Nephron progenitor cell (in vitro differentiated cells): ENCODE measurements at regions not wholly inside any gene's neighbourhood (a gene's known extent, or its start where the extent isn't known, plus 50 kb on each side); places are given as distances from the start of the nearest gene placed in this dataset.

Source experiments
- DNase-seq: peaks from one replicate; pipeline ENCODE4 v3.0.0; 2021
- H3K27ac Mint-ChIP-seq: 2 replicates; pipeline ENCODE4 v1.8.0; 2021; ENCODE audit warnings: mild to moderate bottlenecking, moderate library complexity, mixed read lengths
- H3K27me3 Mint-ChIP-seq: 2 replicates; pipeline ENCODE4 v1.8.0; 2021; ENCODE audit warnings: mild to moderate bottlenecking, low read depth, mixed read lengths; ENCODE audit not compliant: poor library complexity
- H3K36me3 Mint-ChIP-seq: 2 replicates; pipeline ENCODE4 v1.8.0; 2021; ENCODE audit warnings: low read depth, mixed read lengths
- H3K4me1 Mint-ChIP-seq: 2 replicates; pipeline ENCODE4 v1.8.0; 2021; ENCODE audit warnings: mixed read lengths
- H3K4me3 Mint-ChIP-seq: 2 replicates; pipeline ENCODE4 v1.8.0; 2021; ENCODE audit warnings: mild to moderate bottlenecking, moderate library complexity, mixed read lengths
- H3K9me3 Mint-ChIP-seq: 2 replicates; pipeline ENCODE4 v1.8.0; 2021; ENCODE audit warnings: mild to moderate bottlenecking, moderate library complexity, mixed read lengths
- CTCF ChIP-seq: fragments of 200-600 bp; sonication (generic); IDR thresholded peaks from 2 replicates; pipeline ENCODE4 v1.5.0; 2021; ENCODE audit warnings: antibody characterized with exemption

- H3K9me3 Mint-ChIP-seq = no peaks in the 10 kb centered on the region
- DNase-seq = no peak
- no peak overlapping the region for H3K27ac Mint-ChIP-seq
- peaks cover 2% of the 10 kb centered on the region for H3K27me3 Mint-ChIP-seq
- no peaks in the 10 kb centered on the region for H3K36me3 Mint-ChIP-seq
- no peak overlapping the region for H3K4me3 Mint-ChIP-seq
- H3K4me1 Mint-ChIP-seq = peaks cover 44% of the 10 kb centered on the region
- TF ChIP-seq CTCF = no peak
Observed at GRCh38 chr5:142421621-142422397, 97.0 kb upstream of the SPRY4 start.

- H3K9me3 Mint-ChIP-seq = no peaks in the 10 kb centered on the region
- H3K4me1 Mint-ChIP-seq = peaks cover 38% of the 10 kb centered on the region
- H3K27me3 Mint-ChIP-seq = peaks cover 2% of the 10 kb centered on the region
- DNase-seq = no peak
- H3K4me3 Mint-ChIP-seq = no peak overlapping the region
- no peak overlapping the region for H3K27ac Mint-ChIP-seq
- H3K36me3 Mint-ChIP-seq = no peaks in the 10 kb centered on the region
- TF ChIP-seq CTCF = no peak
Observed at GRCh38 chr5:142421228-142421617, 96.4 kb upstream of the SPRY4 start.

DNA sequence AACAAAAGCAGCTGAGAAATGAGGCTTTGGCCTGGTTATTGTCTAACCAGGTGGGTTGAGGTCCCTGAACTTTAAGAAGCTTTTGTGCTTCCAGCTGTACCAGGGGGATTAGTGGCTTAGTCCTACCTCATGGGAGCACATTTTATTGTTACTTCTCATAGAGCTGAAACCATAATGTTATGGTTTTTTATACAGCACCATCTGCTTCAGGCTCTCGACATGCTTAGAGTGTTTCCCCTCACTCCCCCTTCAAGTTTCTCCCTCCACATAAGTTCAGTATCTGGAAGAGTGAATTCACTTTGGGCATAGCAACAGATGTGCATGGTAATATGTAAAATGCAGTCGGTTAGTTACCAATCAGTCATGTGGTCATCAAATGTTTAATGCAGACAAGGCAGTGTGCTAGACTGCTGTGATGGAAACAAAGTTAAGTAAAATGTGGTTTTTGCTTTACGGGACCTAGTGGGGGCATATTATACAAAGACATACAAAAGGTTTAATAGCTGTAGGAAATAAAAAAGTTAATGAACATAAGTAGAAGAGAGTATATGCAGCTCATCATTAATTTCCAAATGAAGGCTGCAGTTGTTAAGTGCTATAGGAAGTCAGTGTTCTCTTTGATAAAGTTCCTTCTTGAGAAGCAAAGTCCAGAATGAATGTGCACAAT lies 95.9 kb upstream of the SPRY4 start:
- Mint-ChIP-seq H3K4me1 (peaks cover 33% of the 10 kb centered on the region), H3K4me3 (no peak overlapping the region), H3K27ac (no peak overlapping the region), H3K9me3 (no peaks in the 10 kb centered on the region), H3K36me3 (no peaks in the 10 kb centered on the region), H3K27me3 (no peaks in the 10 kb centered on the region)
- TF ChIP-seq CTCF = no peak
- no peak for DNase-seq

DNA sequence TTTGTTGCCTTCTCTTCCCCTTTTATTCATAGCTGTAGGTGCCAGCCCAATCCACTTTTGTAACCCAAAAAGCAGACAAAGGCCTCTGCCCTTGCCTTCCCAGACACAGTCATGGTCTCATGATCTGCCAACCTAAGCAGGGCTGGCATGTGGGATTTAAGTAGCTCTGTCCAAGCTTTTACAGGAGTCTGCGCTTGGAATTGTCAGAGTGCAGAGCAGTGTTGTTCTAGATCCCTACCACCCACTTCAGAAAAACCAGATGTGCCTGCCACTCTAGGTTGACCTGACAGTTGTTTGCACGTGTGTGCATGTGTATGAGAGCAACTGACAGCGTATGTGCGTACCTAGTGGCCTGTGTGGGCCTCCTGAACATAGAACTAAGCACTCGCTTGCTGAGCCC lies 87.8 kb upstream of the SPRY4 start:
- Mint-ChIP-seq H3K9me3 (no peaks in the 10 kb centered on the region), H3K4me1 (peaks cover 56% of the 10 kb centered on the region), H3K36me3 (peaks cover 4% of the 10 kb centered on the region), H3K27ac (peak overlapping the region; percentile 74), H3K4me3 (no peak overlapping the region), H3K27me3 (peaks cover 6% of the 10 kb centered on the region)
- no peak for TF ChIP-seq CTCF
- no peak for DNase-seq

DNA sequence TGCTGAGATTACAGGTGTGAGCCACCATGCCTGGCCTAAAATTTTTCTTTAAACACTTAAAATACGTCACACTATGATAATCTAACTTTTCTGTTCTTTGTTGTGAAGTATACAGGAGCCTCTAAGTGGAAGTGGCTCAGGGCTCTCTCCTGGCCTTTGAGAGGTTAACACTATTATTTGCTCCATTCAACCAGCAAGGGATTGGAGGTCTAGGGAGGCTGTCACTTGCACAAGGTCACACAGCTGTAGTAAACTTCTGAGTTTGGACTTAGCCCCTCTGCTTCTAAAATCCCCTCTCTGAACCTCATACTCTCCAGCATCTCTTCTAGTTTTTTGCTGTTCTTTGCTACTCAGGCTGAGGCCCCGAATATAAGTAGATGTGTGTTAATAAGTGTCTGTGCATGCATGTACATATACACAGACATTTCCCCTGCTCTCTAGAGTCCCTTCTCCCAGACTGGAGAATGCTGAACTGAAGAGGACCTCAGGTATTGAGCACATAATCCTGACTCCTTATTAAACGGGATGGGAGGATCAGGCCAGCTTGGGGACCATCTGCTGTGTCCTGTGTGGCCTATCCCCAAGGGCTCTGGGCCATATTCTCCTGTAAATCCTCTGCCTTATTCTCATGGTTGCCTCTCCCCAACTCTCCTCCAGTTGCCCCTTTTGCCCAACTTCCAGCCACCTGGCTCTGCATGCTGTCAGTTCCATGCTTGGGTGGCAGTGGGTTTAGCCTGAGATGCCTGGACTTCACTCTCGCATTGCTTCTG lies 87.0 kb upstream of the SPRY4 start:
- Mint-ChIP-seq H3K36me3 (peaks cover 4% of the 10 kb centered on the region), H3K27ac (peak overlapping the region; percentile 88), H3K4me1 (peaks cover 62% of the 10 kb centered on the region), H3K27me3 (peaks cover 6% of the 10 kb centered on the region), H3K4me3 (no peak overlapping the region), H3K9me3 (no peaks in the 10 kb centered on the region)
- DNase-seq = no peak
- no peak for TF ChIP-seq CTCF
